HG02571 (cell line): ENCODE measurements at regions not wholly inside any gene's neighbourhood (a gene's known extent, or its start where the extent isn't known, plus 50 kb on each side); places are given as distances from the start of the nearest gene placed in this dataset.

Source experiments
- ATAC-seq: cut with Tn5 transposase; IDR thresholded peaks from one replicate; pipeline ENCODE4 v1.9.1; 2021; ENCODE audit warnings: mild to moderate bottlenecking, moderate library complexity; ENCODE audit not compliant: unreplicated experiment

- ATAC-seq: no peak
Observed at GRCh38 chr4:42328978-42329377, 68.3 kb upstream of the SHISA3 start.

- ATAC-seq: no peak
Observed at GRCh38 chr4:42329421-42329820, 67.9 kb upstream of the SHISA3 start.

GRCh38 chr4:42330002-42330592, 67.2 kb upstream of the SHISA3 start:
- ATAC-seq: no peak

- no peak for ATAC-seq
Observed at GRCh38 chr4:42331040-42331439, 66.2 kb upstream of the SHISA3 start.

- ATAC-seq: no peak
Observed at GRCh38 chr4:42331914-42332368, 65.3 kb upstream of the SHISA3 start.

GRCh38 chr4:42339935-42340406, 57.3 kb upstream of the SHISA3 start:
- no peak for ATAC-seq

GRCh38 chr4:42341518-42342026, 55.7 kb upstream of the SHISA3 start:
- no peak for ATAC-seq

- no peak for ATAC-seq
Observed at GRCh38 chr4:42342459-42342858, 54.8 kb upstream of the SHISA3 start.

GRCh38 chr4:42344309-42344708, 53.0 kb upstream of the SHISA3 start:
- no peak for ATAC-seq

- no peak for ATAC-seq
Observed at GRCh38 chr4:42344749-42345148, 52.5 kb upstream of the SHISA3 start.

- no peak for ATAC-seq
Observed at GRCh38 chr4:42345962-42346544, 51.2 kb upstream of the SHISA3 start.

GRCh38 chr4:42347076-42347475, 50.2 kb upstream of the SHISA3 start:
- no peak for ATAC-seq
